ENCODE measurements at regions not wholly inside any gene's neighbourhood (a gene's known extent, or its start where the extent isn't known, plus 50 kb on each side); places are given as distances from the start of the nearest gene placed in this dataset.
"Not testable (repeated sequence)": the region's sequence is repeated elsewhere in the genome, so short reads cannot be mapped to it uniquely, and the experiment has no call there.

GRCh38 chr2:216984937-216985336 lies 125.1 kb upstream of the TNP1 start:
- no peak for DNase-seq (ENCODE audit: low read depth, low spot score)
- H3K4me3 ChIP-seq (ENCODE audit: low read length) = no peak overlapping the region

GRCh38 chr2:216981951-216982350 lies 122.1 kb upstream of the TNP1 start:
- not testable (repeated sequence) for H3K4me3 ChIP-seq (ENCODE audit: low read length); DNase-seq (ENCODE audit: low read depth, low spot score)

GRCh38 chr2:216980510-216980909 lies 120.6 kb upstream of the TNP1 start:
- not testable (repeated sequence) for DNase-seq (ENCODE audit: low read depth, low spot score); H3K4me3 ChIP-seq (ENCODE audit: low read length)

GRCh38 chr2:216974321-216975302 lies 114.7 kb upstream of the TNP1 start:
- no peak for DNase-seq (ENCODE audit: low read depth, low spot score)
- no peak overlapping the region for H3K4me3 ChIP-seq (ENCODE audit: low read length)

GRCh38 chr2:216971593-216971992 lies 111.7 kb upstream of the TNP1 start:
- no peak overlapping the region for H3K4me3 ChIP-seq (ENCODE audit: low read length)
- no peak for DNase-seq (ENCODE audit: low read depth, low spot score)

GRCh38 chr2:216970359-216970915 lies 110.6 kb upstream of the TNP1 start:
- no peak for DNase-seq (ENCODE audit: low read depth, low spot score)
- no peak overlapping the region for H3K4me3 ChIP-seq (ENCODE audit: low read length)

- DNase-seq (ENCODE audit: low read depth, low spot score) = no peak
- no peak overlapping the region for H3K4me3 ChIP-seq (ENCODE audit: low read length)
These were observed 108.0 kb upstream of the TNP1 start for GRCh38 chr2:216967889-216968288.

- no peak overlapping the region for H3K4me3 ChIP-seq (ENCODE audit: low read length)
- no peak for DNase-seq (ENCODE audit: low read depth, low spot score)
These were observed 100.9 kb upstream of the TNP1 start for GRCh38 chr2:216960671-216961268.

GRCh38 chr2:216959433-216959832 lies 99.6 kb upstream of the TNP1 start:
- H3K4me3 ChIP-seq (ENCODE audit: low read length) = no peak overlapping the region
- DNase-seq (ENCODE audit: low read depth, low spot score) = no peak

GRCh38 chr2:216956820-216957493 lies 97.1 kb upstream of the TNP1 start:
- DNase-seq (ENCODE audit: low read depth, low spot score) = no peak

GRCh38 chr2:216951171-216951570 lies 91.3 kb upstream of the TNP1 start:
- DNase-seq (ENCODE audit: low read depth, low spot score) = no peak

More at GRCh38 chr2:216956820-216957493, 97.1 kb upstream of the TNP1 start:
- no peak overlapping the region for H3K4me3 ChIP-seq (ENCODE audit: low read length)

GRCh38 chr2:216950547-216950946 lies 90.7 kb upstream of the TNP1 start:
- no peak overlapping the region for H3K4me3 ChIP-seq (ENCODE audit: low read length)
- DNase-seq (ENCODE audit: low read depth, low spot score) = no peak

More at GRCh38 chr2:216951171-216951570, 91.3 kb upstream of the TNP1 start:
- H3K4me3 ChIP-seq (ENCODE audit: low read length) = no peak overlapping the region

GRCh38 chr2:216949700-216950413 lies 90.0 kb upstream of the TNP1 start:
- H3K4me3 ChIP-seq (ENCODE audit: low read length) = no peak overlapping the region
- no peak for DNase-seq (ENCODE audit: low read depth, low spot score)

- DNase-seq (ENCODE audit: low read depth, low spot score) = no peak
- H3K4me3 ChIP-seq (ENCODE audit: low read length) = no peak overlapping the region
These were observed 87.2 kb upstream of the TNP1 start for GRCh38 chr2:216947055-216947454.

- no peak for DNase-seq (ENCODE audit: low read depth, low spot score)
- no peak overlapping the region for H3K4me3 ChIP-seq (ENCODE audit: low read length)
These were observed 84.9 kb upstream of the TNP1 start for GRCh38 chr2:216944733-216945132.

GRCh38 chr2:216943109-216943508 lies 83.2 kb upstream of the TNP1 start:
- DNase-seq (ENCODE audit: low read depth, low spot score) = no peak
- no peak overlapping the region for H3K4me3 ChIP-seq (ENCODE audit: low read length)

- H3K4me3 ChIP-seq (ENCODE audit: low read length) = no peak overlapping the region
- no peak for DNase-seq (ENCODE audit: low read depth, low spot score)
These were observed 82.6 kb upstream of the TNP1 start for GRCh38 chr2:216942465-216942864.

GRCh38 chr2:216942016-216942415 lies 82.2 kb upstream of the TNP1 start:
- H3K4me3 ChIP-seq (ENCODE audit: low read length) = no peak overlapping the region
- DNase-seq (ENCODE audit: low read depth, low spot score) = no peak

- DNase-seq (ENCODE audit: low read depth, low spot score) = no peak
- no peak overlapping the region for H3K4me3 ChIP-seq (ENCODE audit: low read length)
These were observed 77.1 kb upstream of the TNP1 start for GRCh38 chr2:216936954-216937357.

Measured in Jurkat, Clone E6-1 (cell line).